HG03135 (cell line): ENCODE measurements at regions not wholly inside any gene's neighbourhood (a gene's known extent, or its start where the extent isn't known, plus 50 kb on each side); places are given as distances from the start of the nearest gene placed in this dataset.
"Not testable (repeated sequence)": the region's sequence is repeated elsewhere in the genome, so short reads cannot be mapped to it uniquely, and the experiment has no call there.

Experiments used
- ATAC-seq: cut with Tn5 transposase; IDR thresholded peaks from one replicate; pipeline ENCODE4 v1.9.1; 2021; ENCODE audit warnings: mild to moderate bottlenecking, moderate library complexity; ENCODE audit not compliant: unreplicated experiment

GRCh38 chr20:11162026-11162775 is 488.4 kb upstream of the JAG1 start:
- no peak for ATAC-seq

GRCh38 chr20:11165789-11166188 is 492.0 kb upstream of the JAG1 start:
- ATAC-seq = no peak

DNA sequence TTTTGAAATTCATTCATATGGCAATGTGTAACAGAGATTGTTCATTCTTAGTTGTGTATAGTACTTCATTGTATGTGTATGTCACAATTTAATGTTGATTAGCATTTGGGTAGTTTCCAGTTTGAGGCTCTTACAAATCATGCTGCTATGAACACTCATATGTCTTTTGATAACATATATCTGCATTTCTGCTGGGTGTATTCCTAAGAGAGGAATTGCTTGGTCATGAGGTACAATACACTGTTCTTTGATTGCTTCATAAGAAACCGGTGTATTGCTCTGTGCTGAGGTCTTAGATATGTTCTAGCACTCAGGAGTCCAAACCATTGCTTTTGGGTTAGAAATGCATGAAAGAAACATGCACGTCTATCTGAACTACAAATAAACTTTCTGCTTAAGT is 492.9 kb upstream of the JAG1 start:
- no peak for ATAC-seq

DNA sequence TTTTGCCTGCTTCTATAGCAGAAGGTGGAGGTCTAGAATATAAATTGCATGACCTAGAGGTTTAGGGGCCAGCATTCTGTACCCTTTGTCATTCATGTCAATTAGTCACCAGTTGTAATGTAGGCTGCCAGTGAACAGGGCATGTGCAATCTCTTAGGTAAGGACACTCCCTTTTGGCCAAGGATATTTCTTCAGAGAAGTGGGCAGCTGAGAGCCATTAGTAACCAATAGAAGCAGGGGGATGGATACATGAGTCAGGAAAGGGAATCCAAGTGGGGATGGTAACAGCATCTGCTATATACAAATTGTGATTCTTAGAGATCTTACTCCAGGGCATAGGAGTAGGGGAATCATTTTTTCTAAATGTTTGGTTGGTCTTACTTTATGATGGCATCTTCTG is 494.2 kb upstream of the JAG1 start:
- ATAC-seq = no peak

- no peak for ATAC-seq
These were observed 496.2 kb upstream of the JAG1 start for GRCh38 chr20:11170025-11170424.

- no peak for ATAC-seq
These were observed 496.8 kb upstream of the JAG1 start for GRCh38 chr20:11170565-11170964.

GRCh38 chr20:11172881-11173280 is 499.1 kb upstream of the JAG1 start:
- no peak for ATAC-seq

- ATAC-seq = no peak
These were observed 500.1 kb upstream of the JAG1 start for GRCh38 chr20:11173916-11174315.

GRCh38 chr20:11174861-11175260 is 501.1 kb upstream of the JAG1 start:
- ATAC-seq = no peak

- no peak for ATAC-seq
These were observed 502.6 kb upstream of the JAG1 start for GRCh38 chr20:11176431-11176830.

DNA sequence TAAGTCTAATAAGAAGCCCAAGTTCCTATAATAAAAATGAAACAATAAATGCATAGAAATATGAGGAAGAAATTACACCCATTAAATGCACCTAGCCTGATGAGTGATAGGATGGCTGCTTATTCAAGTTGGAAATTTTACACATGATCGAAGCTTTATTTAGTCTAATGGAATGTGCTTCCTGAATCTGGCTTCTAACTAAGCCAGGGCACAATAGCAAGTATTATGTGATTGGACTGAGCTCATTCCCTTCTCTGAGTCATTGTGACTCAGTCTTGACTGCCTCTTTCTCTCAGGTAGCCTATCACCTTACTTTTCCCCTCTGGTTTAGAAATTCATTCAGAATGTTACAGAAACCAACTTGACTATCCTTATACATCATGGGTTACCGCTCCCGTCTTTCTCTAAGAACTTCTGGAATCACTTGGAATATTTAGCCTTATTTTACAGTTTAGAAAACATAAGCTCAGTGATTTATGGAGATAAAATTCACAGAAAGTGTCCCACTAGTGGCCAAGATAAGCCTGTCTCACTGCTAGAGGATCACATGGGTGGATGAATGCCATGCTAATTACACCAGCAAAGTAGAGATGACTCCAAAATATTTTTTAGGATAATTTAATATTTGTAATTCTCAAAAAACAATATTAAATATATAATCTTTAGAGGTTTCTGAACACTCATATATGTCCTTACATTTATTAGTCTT is 505.3 kb upstream of the JAG1 start:
- no peak for ATAC-seq

- ATAC-seq = no peak
These were observed 506.4 kb upstream of the JAG1 start for GRCh38 chr20:11180186-11180585.

DNA sequence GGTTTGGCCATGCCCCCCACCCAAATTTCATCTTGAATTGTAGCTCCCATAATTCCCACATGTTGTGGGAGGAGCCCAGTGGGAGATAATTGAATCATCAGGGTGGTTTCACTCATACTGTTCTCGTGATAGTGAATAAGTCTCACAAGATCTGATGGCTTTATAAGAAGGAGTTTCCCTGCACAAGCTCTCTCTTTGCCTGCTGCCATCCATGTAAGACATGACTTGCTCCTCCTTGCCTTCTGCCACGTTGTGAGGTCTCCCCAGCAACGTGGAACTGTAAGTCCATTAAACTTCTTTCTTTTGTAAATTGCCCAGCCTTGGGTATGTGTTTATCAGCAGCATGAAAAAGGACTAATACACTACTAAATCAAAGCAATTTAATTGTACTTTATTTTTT is 507.3 kb upstream of the JAG1 start:
- ATAC-seq = not testable (repeated sequence)

DNA sequence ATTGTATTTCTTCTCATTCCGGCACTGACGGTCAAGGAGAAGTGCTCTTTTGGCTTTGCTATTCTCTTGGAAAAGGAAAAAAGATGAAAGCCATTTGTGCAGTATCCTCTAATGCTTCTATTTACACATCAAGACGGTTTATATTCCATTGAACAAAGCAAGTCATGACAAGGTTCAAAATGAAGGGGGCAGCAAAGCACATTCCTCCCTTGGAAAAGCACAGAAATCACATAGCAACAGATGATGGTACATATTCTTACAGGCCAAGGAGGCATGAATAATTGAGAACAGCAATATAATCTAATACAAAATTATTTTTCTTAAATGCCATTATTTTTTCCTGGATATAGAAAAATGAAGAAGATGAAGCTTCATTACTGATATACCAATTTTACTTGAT is 508.2 kb upstream of the JAG1 start:
- no peak for ATAC-seq

DNA sequence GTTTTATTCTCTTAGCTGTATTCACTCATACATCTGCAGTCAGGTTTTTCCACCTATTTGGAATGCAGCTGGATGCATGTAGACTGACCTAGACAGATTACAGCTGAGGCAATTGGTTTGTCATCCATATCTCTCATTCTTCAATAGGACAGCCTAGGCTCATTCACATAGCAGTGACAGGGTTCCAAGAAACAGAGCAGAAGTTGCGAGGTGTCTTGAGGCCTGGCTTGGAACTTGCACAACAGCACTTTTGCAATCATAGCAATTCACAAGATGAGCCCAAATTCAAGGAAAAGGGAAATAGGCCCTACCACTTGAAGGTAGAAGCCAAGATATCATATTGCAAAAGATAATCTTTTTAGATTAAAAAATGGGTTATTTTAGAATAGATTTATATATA is 508.9 kb upstream of the JAG1 start:
- ATAC-seq = no peak

DNA sequence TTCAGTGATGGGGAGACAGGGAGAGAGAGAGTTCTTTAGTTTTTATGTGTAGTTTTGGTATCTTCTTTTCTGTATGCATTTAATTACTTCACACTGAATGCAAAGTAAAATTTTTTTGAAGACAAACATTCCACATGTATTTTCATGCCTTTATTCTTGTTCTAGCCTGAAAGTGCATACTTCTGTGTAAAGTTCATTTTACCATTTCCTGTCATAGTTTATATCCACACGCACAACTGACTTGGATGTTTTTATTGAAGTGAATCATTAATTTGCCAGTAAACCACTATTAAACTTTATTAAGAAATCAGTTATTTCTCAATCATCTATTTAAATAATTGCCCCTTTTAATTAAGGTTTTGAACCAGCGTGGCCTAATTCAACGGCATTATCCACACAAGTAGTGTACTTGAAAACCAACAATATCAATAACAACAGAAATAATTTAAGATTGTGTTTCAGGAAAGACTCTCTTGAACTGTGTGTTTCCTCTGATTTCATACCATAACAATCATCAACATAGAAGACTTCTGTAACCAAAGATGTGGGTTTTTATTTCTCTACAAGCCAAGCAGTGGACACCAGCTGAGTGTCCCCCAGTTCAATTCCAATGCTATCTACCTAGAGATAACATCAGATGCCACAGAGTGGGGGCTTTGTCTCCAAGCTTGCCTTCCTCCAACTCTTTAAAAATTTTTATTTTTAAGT is 512.7 kb upstream of the JAG1 start:
- no peak for ATAC-seq

DNA sequence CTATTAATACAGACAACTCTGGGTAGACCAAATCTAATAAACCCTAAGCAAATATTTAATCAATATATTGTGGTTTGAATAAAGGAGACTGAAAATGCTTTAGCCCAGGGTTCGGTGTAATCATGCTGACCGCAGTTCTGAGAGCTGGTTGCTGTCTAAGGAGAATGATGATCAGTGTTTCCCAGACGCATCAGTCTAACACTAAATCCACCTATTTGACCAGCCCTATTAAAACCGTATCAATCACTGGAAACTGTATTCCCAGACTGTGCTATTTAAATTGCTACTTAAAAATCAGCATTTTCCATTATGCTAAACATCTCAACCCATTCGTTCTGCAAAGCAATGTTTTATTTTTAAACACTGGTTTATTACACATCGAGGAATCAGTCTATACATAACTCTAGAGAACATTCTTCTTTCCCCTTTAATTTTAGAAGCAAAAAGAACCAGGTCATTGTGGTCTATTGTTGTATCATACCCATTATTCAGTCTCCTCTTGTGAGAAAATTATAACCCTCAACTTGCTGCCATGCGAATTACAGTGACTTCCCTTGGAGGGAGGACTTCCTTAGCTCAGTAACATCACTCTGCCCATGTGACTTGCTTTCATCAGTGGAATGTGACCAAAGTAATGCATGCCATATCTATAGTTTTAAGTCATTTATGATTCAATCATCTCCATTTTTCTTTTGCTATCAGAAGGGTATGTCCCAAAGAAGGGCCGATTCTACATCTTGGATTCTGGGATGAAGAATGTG is 515.2 kb upstream of the JAG1 start:
- no peak for ATAC-seq

DNA sequence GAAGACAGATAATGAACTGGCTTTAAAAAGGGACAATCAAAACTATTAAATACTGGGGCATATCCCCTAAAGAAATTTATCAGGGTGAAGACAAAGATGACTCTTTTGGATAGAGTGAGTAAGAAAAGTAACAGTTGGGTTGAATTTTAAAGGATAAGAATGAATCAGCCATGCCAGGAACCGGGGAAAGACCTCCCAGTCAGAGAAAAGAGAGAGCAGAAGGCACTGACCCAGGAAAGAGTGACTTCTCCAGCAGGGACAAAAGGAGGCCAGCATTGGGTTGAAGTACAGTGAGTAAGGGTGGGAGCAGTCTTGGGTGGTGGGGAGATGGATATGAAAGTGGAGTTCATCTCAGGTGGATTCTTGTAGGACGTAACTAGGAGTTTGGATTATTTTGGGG is 516.9 kb upstream of the JAG1 start:
- no peak for ATAC-seq

DNA sequence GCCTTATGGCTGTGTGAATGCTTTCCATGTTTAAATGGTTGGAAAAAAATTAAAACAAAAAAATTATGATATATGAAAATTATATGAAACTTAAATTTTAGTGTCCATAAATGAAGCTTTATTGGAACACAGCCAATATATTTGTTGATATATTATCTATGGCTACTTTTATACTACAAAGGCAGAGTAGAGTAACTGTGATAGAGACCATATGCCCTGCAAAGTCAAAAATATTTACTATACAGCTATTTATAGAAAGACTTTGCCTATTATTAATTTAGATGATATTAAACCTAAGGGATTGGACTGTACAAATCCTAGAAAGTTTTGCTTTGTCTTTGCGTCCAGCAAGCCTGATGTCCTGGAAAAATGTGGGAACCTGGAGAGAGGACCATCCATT is 518.3 kb upstream of the JAG1 start:
- no peak for ATAC-seq

DNA sequence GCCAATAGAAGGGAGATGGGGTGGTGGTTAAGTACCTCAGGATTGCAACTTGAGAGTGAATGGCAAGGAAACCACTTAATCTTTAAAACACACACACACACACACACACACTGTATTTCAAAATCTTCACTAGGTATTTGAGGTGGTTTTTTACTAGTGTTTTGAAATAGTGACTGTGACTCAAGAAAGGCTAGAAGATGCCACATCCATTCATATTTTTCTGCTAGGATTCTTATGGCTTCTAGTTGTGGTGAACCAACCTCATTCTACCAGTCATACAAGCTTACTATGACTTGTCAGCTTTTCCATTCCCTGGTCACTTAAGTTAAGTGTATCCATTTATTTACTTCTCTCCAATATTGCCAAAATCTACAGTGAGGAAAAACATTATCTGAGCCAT is 519.4 kb upstream of the JAG1 start:
- no peak for ATAC-seq

GRCh38 chr20:11195169-11195568 is 521.4 kb upstream of the JAG1 start:
- ATAC-seq = no peak
